CD4-positive, alpha-beta T cell (primary cell): ENCODE measurements at regions not wholly inside any gene's neighbourhood (a gene's known extent, or its start where the extent isn't known, plus 50 kb on each side); places are given as distances from the start of the nearest gene placed in this dataset.

ENCODE experiments used
- ATAC-seq: fragments of 200-7000 bp; cut with Tn5 transposase; one replicate; pipeline ENCODE4 v1.10.0; 2022; ENCODE audit warnings: mild to moderate bottlenecking; ENCODE audit not compliant: poor library complexity
- CTCF ChIA-PET: fragments of 350-600 bp; sonication (Branson Sonifier 250); formaldehyde crosslinking; loops from one replicate; lab custom pipeline; 2021; ENCODE audit warnings: antibody characterized with exemption, inconsistent platforms; lab: Charles Lee
- POLR2A ChIA-PET: fragments of 350-600 bp; sonication (Branson Sonifier 250); formaldehyde crosslinking; loops from one replicate; lab custom pipeline; 2021; ENCODE audit warnings: antibody characterized with exemption, inconsistent platforms; lab: Charles Lee
- DNase-seq, 14 experiments: peaks; one replicate each; pipeline ENCODE4 v3.0.0-alpha.2; 2013 to 2020; ENCODE audit warnings: mixed read lengths in 2 of 14
- H3K27ac ChIP-seq, 2 donors: one replicate each; pipeline versions ENCODE4 v1.5.1 to v1.7.0; 2013; ENCODE audit warnings: low read length in 2 of 2, low read depth in 1 of 2, mild to moderate bottlenecking in 1 of 2
- H3K27me3 ChIP-seq, 2 experiments: 1 replicate in 1 of 2; 2 replicates in 1 of 2; pipeline versions ENCODE4 v1.6.1 to v1.7.0; 2013; ENCODE audit warnings: low read length in 2 of 2, control low read depth in 1 of 2, mild to moderate bottlenecking in 1 of 2, moderate library complexity in 1 of 2; ENCODE audit not compliant: insufficient read depth in 2 of 2, control insufficient read depth in 1 of 2
- H3K36me3 ChIP-seq: one replicate; pipeline ENCODE4 v1.6.1; 2013; ENCODE audit warnings: low read length, control low read depth; ENCODE audit not compliant: insufficient read depth
- H3K4me1 ChIP-seq: one replicate; pipeline ENCODE4 v1.6.1; 2013; ENCODE audit warnings: low read length, control low read depth; ENCODE audit not compliant: insufficient read depth
- H3K4me3 ChIP-seq: one replicate; pipeline ENCODE4 v1.5.1; 2013; ENCODE audit warnings: mild to moderate bottlenecking, low read length, moderate library complexity
- H3K9me3 ChIP-seq, 2 experiments: 1 replicate in 1 of 2; 2 replicates in 1 of 2; pipeline versions ENCODE4 v1.6.1 to v1.7.0; 2013; ENCODE audit warnings: low read length in 2 of 2, mild to moderate bottlenecking in 2 of 2, control low read depth in 1 of 2, moderate library complexity in 1 of 2; ENCODE audit not compliant: control insufficient read depth in 1 of 2, insufficient read depth in 1 of 2
- H3K27ac Mint-ChIP-seq: one replicate; pipeline ENCODE4 v1.8.0; 2020; ENCODE audit warnings: mixed read lengths
- H3K27me3 Mint-ChIP-seq: one replicate; pipeline ENCODE4 v1.8.0; 2021; ENCODE audit warnings: mixed read lengths
- H3K36me3 Mint-ChIP-seq: one replicate; pipeline ENCODE4 v1.8.0; 2021; ENCODE audit warnings: low read depth, mixed read lengths
- H3K4me1 Mint-ChIP-seq: one replicate; pipeline ENCODE4 v1.8.0; 2021; ENCODE audit warnings: low read depth, mixed read lengths
- H3K4me3 Mint-ChIP-seq: one replicate; pipeline ENCODE4 v1.8.0; 2020; ENCODE audit warnings: mild to moderate bottlenecking, mixed read lengths
- H3K9me3 Mint-ChIP-seq: one replicate; pipeline ENCODE4 v1.8.0; 2020; ENCODE audit warnings: mixed read lengths
- intact Hi-C, 2 experiments: fragments of 100-400 bp; cut with DNase I in 1 of 2; cut with micrococcal nuclease in 1 of 2; formaldehyde crosslinking; loops; one replicate each; pipeline versions ENCODE4 v1.15.1 to v1.9.0; 2023 to 2025; cut with DNase I, micrococcal nuclease
- TF ChIP-seq, protein P1 (sequence below): fragments of 200-600 bp; IDR thresholded peaks from one replicate; pipeline ENCODE4 v1.8.0; 2022; ENCODE audit warnings: antibody characterized with exemption, mild to moderate bottlenecking

DNA sequence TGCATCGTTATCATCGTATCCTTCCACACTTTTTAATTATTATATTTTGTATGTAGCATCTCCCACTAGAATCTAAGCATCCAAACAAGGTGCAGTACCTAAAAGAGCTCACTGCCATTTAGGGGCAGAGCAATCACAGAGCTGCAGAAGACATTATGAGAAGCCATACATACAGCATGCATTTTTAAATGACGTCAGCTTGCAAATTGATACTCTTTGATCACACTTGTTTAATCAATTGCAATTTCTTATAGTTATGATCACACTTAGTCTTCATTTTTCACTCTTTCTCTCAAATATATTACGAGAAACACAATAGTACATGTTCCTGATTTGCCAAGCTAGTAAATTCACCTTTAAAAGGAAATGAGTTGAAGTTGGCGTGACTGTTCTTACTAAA is 753.3 kb upstream of the LRRN3 start:
- ChIA-PET CTCF (interaction anchor here (1.6 kb wide), 1 partner anchor 10 kb away, joined by 3 read pairs; no protein-coding TSS in a partner anchor), POLR2A (no interaction called here)
- Histone ChIP-seq H3K27ac (no peak overlapping the region), H3K4me1 (no peaks in the 10 kb centered on the region), H3K27me3 (no peaks in the 10 kb centered on the region), H3K36me3 (no peaks in the 10 kb centered on the region), H3K4me3 (no peak overlapping the region), H3K9me3 (no peaks in the 10 kb centered on the region)
- TF ChIP-seq, protein P1, sequence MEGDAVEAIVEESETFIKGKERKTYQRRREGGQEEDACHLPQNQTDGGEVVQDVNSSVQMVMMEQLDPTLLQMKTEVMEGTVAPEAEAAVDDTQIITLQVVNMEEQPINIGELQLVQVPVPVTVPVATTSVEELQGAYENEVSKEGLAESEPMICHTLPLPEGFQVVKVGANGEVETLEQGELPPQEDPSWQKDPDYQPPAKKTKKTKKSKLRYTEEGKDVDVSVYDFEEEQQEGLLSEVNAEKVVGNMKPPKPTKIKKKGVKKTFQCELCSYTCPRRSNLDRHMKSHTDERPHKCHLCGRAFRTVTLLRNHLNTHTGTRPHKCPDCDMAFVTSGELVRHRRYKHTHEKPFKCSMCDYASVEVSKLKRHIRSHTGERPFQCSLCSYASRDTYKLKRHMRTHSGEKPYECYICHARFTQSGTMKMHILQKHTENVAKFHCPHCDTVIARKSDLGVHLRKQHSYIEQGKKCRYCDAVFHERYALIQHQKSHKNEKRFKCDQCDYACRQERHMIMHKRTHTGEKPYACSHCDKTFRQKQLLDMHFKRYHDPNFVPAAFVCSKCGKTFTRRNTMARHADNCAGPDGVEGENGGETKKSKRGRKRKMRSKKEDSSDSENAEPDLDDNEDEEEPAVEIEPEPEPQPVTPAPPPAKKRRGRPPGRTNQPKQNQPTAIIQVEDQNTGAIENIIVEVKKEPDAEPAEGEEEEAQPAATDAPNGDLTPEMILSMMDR, result no peak
- Mint-ChIP-seq H3K36me3 (no peaks in the 10 kb centered on the region), H3K9me3 (peaks cover 3% of the 10 kb centered on the region), H3K27me3 (no peaks in the 10 kb centered on the region), H3K27ac (no peak overlapping the region), H3K4me1 (no peaks in the 10 kb centered on the region), H3K4me3 (no peak overlapping the region)
- DNase-seq (no peak), ATAC-seq (no peak)
- intact Hi-C loops, result no loop called here

DNA sequence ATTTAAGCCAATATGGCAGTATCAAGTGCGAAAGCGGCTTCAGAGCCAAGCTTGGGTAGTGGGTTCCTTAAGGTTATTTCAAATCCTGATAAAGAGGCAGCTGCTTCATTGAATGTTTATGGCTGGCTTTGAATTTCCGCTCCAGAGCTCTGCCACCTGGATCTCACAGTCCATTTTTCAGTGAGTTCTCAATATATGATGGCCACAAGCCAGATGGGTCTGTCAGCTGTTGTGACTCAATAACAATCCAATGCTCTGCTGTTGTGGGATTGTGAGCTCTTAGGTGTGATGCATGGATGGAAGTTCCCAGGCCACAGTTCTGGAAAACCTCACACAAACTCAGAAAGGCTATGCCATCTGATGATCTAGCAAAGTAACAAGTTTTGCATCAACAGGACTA is 743.8 kb upstream of the LRRN3 start:
- H3K4me3 ChIP-seq, result no peak overlapping the region
- no peaks in the 10 kb centered on the region for H3K4me1 Mint-ChIP-seq
- H3K36me3 ChIP-seq, result no peaks in the 10 kb centered on the region
- no peak overlapping the region for H3K4me3 Mint-ChIP-seq
- intact Hi-C loops, result no loop called here
- no peaks in the 10 kb centered on the region for H3K27me3 ChIP-seq
- ChIA-PET POLR2A (no interaction called here), CTCF (no interaction called here)
- H3K27ac Mint-ChIP-seq, result no peak overlapping the region
- DNase-seq (no peak), ATAC-seq (no peak)
- H3K27me3 Mint-ChIP-seq, result no peaks in the 10 kb centered on the region
- no peaks in the 10 kb centered on the region for H3K4me1 ChIP-seq
- H3K9me3 Mint-ChIP-seq, result no peaks in the 10 kb centered on the region
- H3K9me3 ChIP-seq, result peaks cover 0 to 4% of the 10 kb centered on the region in 2 experiments
- TF ChIP-seq, protein P1, result no peak
- H3K27ac ChIP-seq, result no peak overlapping the region
- no peaks in the 10 kb centered on the region for H3K36me3 Mint-ChIP-seq

GRCh38 chr7:110356438-110356837 is 734.5 kb upstream of the LRRN3 start:
- H3K9me3 ChIP-seq, result peaks cover 0 to 8% of the 10 kb centered on the region in 2 experiments
- Mint-ChIP-seq H3K4me1 (no peaks in the 10 kb centered on the region), H3K27ac (no peak overlapping the region), H3K36me3 (no peaks in the 10 kb centered on the region), H3K4me3 (no peak overlapping the region), H3K27me3 (no peaks in the 10 kb centered on the region), H3K9me3 (peaks cover 7% of the 10 kb centered on the region)
- H3K4me1 ChIP-seq, result no peaks in the 10 kb centered on the region
- TF ChIP-seq, protein P1, result no peak
- no peak overlapping the region for H3K27ac ChIP-seq
- no peak overlapping the region for H3K4me3 ChIP-seq
- intact Hi-C loops, result no loop called here
- H3K36me3 ChIP-seq, result no peaks in the 10 kb centered on the region
- ATAC-seq (no peak), DNase-seq (no peak)
- no peaks in the 10 kb centered on the region for H3K27me3 ChIP-seq
- ChIA-PET POLR2A (no interaction called here), CTCF (no interaction called here)
